Dendritic cell treated with granulocyte-macrophage colony-stimulating factor and Interleukin-4, amounts not matched to agents 40 ng/mL and 50 ng/mL, for 4 days (primary cell): ENCODE measurements at regions not wholly inside any gene's neighbourhood (a gene's known extent, or its start where the extent isn't known, plus 50 kb on each side); places are given as distances from the start of the nearest gene placed in this dataset.

ENCODE experiments used
- H3K27ac Mint-ChIP-seq: one replicate; pipeline ENCODE4 v1.8.0; 2022; ENCODE audit warnings: mild to moderate bottlenecking, mixed read lengths
- H3K27me3 Mint-ChIP-seq: one replicate; pipeline ENCODE4 v1.8.0; 2022; ENCODE audit warnings: mild to moderate bottlenecking, mixed read lengths
- H3K36me3 Mint-ChIP-seq: one replicate; pipeline ENCODE4 v1.8.0; 2022; ENCODE audit warnings: low read depth, mixed read lengths
- H3K4me1 Mint-ChIP-seq: one replicate; pipeline ENCODE4 v1.8.0; 2022; ENCODE audit warnings: low read depth, mixed read lengths
- H3K4me3 Mint-ChIP-seq: one replicate; pipeline ENCODE4 v1.8.0; 2022; ENCODE audit warnings: mild to moderate bottlenecking, moderate library complexity, mixed read lengths
- H3K9me3 Mint-ChIP-seq: one replicate; pipeline ENCODE4 v1.8.0; 2022; ENCODE audit warnings: mixed read lengths
- intact Hi-C: fragments of 100-400 bp; cut with micrococcal nuclease; formaldehyde crosslinking; loops from one replicate; pipeline ENCODE4 v1.15.0; 2022

DNA sequence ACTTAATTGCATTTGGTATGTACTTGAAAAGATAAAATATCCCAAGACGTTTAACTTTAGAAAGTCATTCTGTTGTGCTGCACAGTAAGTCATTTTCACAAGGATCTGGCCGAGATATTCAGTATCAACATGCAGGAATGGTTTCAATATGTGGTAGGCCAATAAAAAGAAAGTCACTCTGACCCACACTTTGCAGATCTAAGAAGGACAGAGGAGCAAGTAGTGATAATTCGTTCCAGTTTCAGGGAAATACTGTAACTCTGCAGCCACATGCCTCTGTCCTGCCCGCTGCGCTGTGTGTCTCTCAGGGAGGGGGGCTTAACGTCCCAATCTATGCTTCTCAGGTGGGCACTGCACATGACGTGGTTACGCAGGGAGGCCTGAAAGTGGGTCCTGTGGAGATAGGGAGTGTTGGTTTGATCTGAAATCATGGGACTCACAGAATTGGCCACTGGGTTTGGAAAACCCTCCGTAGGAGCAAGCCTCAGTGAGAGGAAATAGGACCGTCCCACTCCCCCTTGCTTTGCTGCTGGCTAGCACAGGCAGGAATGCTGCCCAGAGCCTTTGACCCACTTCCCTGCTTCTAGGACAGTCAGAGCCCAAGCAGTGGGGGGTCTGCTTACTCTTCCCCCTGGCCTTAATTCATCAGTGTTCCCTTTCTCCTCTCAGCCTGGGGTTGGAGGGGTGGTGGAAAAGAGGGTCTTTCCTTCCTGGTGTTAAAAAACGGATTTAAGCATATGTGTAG is 314.7 kb upstream of the SPRED2 start:
- no peaks in the 10 kb centered on the region for H3K27me3 Mint-ChIP-seq
- H3K4me3 Mint-ChIP-seq: no peak overlapping the region
- intact Hi-C loops: no loop called here
- H3K4me1 Mint-ChIP-seq: no peaks in the 10 kb centered on the region
- H3K36me3 Mint-ChIP-seq: no peaks in the 10 kb centered on the region
- H3K27ac Mint-ChIP-seq: no peak overlapping the region
- H3K9me3 Mint-ChIP-seq: peaks cover 12% of the 10 kb centered on the region

DNA sequence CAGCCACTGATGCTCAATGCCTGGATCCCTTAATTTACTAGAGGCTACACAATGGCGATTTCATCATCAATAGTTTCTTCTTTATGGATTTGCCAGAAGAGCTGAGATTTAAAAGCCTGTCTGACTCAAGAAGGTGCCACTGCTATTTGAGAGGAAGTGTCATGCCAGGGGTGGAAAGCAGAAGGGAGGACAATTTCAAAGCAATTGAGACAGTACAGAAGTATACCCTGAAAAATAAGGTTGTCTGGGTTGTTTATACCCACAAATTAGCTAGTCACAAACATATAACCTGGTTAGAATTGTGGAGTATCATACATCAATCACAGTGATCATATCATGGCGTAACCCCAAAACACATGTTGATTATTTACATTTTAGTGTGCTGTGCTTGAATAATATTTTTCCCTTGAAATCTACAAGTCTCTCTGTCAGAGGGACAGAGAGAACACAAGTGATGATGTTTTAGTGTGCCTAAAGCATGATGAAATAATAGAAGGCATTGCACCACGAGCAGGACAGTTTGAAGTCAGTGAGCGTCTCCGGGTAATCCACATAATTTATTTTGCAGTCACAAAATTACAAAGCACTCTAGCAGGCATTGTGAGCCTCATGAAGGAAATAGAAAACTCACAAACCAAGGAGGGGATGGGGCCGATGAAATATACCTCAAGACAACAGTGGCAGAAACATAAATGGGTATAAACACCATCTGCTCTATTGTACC is 312.2 kb upstream of the SPRED2 start:
- Mint-ChIP-seq H3K27me3 (no peaks in the 10 kb centered on the region), H3K36me3 (no peaks in the 10 kb centered on the region), H3K4me1 (no peaks in the 10 kb centered on the region), H3K27ac (no peak overlapping the region), H3K4me3 (no peak overlapping the region), H3K9me3 (peaks cover 12% of the 10 kb centered on the region)
- intact Hi-C loops: no loop called here

DNA sequence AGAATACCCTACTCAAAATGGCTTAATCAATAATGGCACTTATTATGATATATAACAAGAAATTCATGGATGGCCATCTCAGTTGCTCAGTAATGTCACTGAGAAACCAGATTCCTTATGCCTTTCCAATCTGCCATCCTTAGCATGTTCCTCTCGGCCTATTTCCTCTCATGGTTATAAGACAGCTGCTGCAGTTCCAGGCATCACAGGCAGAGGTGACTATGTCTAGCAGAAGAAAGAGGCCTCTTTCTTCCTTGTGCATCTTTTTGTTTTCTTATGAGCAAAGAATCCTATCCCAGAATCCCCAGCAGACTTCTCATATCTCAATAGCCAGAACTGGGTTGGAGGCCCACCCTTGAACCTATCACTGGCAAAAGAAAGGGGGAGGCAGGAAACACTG is 310.6 kb upstream of the SPRED2 start:
- Mint-ChIP-seq H3K4me3 (no peak overlapping the region), H3K36me3 (no peaks in the 10 kb centered on the region), H3K27ac (no peak overlapping the region), H3K9me3 (peaks cover 3% of the 10 kb centered on the region), H3K27me3 (no peaks in the 10 kb centered on the region), H3K4me1 (no peaks in the 10 kb centered on the region)
- intact Hi-C loops: no loop called here

DNA sequence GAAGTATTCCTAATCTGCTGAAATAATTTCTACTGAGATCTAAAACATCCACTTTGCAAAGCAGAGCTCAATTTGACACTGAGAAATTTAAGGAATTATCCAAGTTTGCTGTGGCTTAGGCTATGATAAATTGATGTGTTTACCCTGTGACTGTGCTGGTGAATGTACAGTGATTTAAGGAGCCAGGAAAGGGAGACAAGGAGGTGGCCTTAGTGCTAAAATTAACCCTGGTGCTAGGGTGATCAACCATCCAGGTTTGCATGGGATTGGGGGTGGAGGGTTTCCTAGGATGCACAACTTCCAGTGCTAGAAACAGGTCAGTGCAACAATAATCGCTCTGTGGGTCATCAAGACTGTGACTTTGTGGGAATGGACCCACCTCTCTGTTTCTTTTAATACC is 307.5 kb upstream of the SPRED2 start:
- intact Hi-C loops: no loop called here
- Mint-ChIP-seq H3K36me3 (no peaks in the 10 kb centered on the region), H3K4me3 (no peak overlapping the region), H3K27me3 (no peaks in the 10 kb centered on the region), H3K9me3 (no peaks in the 10 kb centered on the region), H3K4me1 (no peaks in the 10 kb centered on the region), H3K27ac (no peak overlapping the region)

DNA sequence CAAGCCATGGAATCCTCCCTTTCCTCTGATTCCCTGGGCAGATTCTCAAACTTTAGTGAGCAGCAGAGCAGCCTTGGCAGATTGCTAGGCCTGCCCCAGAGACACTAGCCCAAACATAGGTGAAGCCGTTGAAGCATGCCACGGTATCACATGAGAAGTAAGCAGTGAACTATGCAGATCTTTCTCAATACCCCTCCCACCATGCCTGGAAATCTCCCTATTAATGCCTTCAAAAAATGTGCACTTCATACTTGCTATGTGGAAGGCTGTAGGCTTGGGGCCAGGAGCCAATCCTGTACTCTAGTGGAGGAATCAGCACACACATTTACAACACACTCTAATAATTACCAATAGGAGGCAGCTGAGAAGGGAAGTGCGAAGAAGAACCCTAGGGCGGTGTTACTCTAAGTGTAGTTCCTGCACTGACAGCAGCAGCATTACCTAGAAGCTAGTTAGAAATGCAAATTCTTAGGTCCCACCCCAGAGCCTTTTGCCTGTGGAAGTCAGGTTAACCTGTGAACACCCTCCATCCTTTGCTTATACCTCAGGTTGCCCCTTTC is 305.1 kb upstream of the SPRED2 start:
- Mint-ChIP-seq H3K27ac (no peak overlapping the region), H3K4me1 (no peaks in the 10 kb centered on the region), H3K27me3 (no peaks in the 10 kb centered on the region), H3K9me3 (no peaks in the 10 kb centered on the region), H3K36me3 (no peaks in the 10 kb centered on the region), H3K4me3 (no peak overlapping the region)
- intact Hi-C loops: no loop called here

DNA sequence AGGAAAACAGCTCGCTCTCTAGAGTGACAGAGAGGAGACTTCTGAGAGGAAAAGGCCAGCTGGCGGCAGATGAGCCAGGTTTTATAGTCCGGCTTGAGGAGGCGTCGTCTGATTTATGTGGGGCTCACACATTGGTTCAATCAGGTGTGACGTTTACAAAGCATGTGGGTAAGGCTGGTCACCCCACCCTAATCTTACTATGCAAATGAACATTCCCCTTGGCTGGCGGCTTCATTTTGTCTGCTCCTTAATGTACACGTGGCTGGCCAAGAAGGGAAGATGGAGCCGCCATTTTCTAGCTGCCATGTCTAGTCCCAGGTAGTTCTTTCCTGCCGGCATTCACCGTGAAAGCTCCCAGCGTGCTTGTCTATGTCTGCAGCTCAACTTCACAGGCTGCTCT is 299.1 kb upstream of the SPRED2 start:
- H3K9me3 Mint-ChIP-seq: no peaks in the 10 kb centered on the region
- intact Hi-C loops: no loop called here
- H3K36me3 Mint-ChIP-seq: no peaks in the 10 kb centered on the region
- no peak overlapping the region for H3K4me3 Mint-ChIP-seq
- H3K27ac Mint-ChIP-seq: no peak overlapping the region
- H3K27me3 Mint-ChIP-seq: no peaks in the 10 kb centered on the region
- H3K4me1 Mint-ChIP-seq: peaks cover 7% of the 10 kb centered on the region

DNA sequence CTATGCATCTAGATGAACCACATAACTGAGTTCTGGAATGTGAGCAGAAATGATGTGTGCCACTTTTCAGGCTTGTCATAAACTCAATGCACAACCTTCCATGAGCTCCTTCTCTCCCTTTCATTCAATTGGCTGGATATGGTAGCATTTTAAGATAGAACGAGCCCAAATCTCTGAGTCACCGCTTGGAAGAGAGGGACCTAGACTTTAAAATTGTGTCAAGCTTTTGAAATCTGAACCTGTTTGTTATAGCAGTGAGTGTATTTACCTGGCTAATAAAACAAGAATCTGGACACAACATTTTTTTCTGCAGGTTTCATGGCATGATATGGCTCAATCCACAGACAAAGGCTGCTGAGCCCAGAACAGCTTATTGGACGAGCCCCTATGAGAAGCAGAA is 297.8 kb upstream of the SPRED2 start:
- Mint-ChIP-seq H3K4me3 (no peak overlapping the region), H3K27ac (no peak overlapping the region), H3K9me3 (no peaks in the 10 kb centered on the region), H3K4me1 (peaks cover 7% of the 10 kb centered on the region), H3K36me3 (no peaks in the 10 kb centered on the region), H3K27me3 (no peaks in the 10 kb centered on the region)
- intact Hi-C loops: no loop called here

DNA sequence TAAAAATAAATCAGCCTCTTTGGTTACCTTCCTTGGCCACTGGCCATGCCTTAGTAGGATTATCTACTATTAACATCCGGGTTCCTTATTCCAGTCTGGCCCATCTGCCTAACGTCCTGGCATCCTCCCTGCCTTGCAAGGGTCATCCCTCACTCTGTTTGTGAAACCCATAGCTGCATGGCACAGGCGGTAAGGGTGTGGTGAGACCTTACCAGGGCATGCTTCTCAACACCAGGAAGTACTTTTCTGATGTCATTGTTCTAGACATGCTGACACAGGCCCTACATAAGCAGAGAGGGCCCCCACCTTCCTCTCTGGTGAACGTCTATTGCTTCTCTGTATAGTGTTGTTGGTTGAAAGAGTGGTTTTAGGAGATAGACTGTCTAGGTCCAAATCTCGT is 296.8 kb upstream of the SPRED2 start:
- Mint-ChIP-seq H3K9me3 (no peaks in the 10 kb centered on the region), H3K27ac (no peak overlapping the region)
- intact Hi-C loops: no loop called here

DNA sequence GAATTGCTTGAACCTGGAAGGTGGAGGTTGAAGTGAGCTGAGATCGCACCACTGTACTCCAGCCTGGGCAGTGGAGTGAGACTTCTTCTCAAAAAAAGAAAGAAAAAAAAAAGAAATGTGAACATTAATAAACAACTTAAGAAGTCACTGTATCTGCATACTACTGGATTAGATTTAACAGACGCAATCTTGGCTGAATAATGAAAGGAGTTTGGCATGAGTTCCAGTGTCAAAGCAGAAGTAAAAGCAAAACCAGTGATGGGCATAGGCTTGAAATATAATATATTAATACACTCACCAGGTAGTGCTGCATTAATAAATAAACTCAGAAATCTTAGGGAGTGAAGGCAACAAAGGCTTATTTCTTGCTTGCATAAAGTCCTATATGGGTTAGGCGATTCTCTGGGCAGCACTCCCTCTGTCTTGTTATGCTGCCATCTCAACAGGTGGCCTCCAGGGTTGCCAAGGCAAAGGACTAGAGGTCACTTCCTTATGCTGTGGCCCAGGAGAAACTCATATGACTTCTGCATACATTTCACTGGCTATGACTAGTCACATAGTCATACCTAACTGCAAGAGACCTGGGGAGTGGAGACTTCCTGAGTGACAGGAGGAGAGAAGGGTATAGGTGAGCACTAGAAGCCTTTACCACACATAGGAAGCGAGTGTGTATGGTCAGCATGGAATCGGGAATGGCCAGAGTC is 296.2 kb upstream of the SPRED2 start:
- Mint-ChIP-seq H3K27me3 (no peaks in the 10 kb centered on the region), H3K36me3 (no peaks in the 10 kb centered on the region), H3K4me3 (no peak overlapping the region), H3K4me1 (peaks cover 7% of the 10 kb centered on the region), H3K27ac (no peak overlapping the region), H3K9me3 (no peaks in the 10 kb centered on the region)
- intact Hi-C loops: no loop called here

More for the DNA sequence above, 296.8 kb upstream of the SPRED2 start:
- no peak overlapping the region for H3K4me3 Mint-ChIP-seq
- H3K4me1 Mint-ChIP-seq: peaks cover 7% of the 10 kb centered on the region
- no peaks in the 10 kb centered on the region for H3K27me3 Mint-ChIP-seq
- H3K36me3 Mint-ChIP-seq: no peaks in the 10 kb centered on the region

DNA sequence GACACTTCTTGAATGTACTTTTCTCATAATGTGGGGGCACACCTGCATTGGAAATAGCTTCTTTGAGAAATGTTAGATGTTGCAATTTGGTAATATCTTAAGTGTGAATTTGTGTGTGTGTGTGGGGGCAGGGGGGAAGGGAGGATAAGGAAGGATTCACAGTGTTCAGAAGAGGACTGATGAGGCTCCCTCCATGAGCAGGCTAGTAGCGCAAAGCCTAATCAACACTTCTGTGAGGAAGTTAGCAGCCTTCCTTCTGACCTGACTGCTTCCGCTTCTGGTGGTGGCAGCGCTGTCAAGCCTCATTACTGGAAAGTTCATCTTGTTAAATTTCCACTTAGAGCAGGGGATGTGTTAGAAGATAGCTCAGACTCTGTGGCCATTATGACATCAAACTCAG is 295.4 kb upstream of the SPRED2 start:
- H3K4me1 Mint-ChIP-seq: peaks cover 7% of the 10 kb centered on the region
- intact Hi-C loops: no loop called here
- no peaks in the 10 kb centered on the region for H3K27me3 Mint-ChIP-seq
- H3K4me3 Mint-ChIP-seq: no peak overlapping the region
- H3K27ac Mint-ChIP-seq: no peak overlapping the region
- H3K36me3 Mint-ChIP-seq: no peaks in the 10 kb centered on the region
- H3K9me3 Mint-ChIP-seq: no peaks in the 10 kb centered on the region

DNA sequence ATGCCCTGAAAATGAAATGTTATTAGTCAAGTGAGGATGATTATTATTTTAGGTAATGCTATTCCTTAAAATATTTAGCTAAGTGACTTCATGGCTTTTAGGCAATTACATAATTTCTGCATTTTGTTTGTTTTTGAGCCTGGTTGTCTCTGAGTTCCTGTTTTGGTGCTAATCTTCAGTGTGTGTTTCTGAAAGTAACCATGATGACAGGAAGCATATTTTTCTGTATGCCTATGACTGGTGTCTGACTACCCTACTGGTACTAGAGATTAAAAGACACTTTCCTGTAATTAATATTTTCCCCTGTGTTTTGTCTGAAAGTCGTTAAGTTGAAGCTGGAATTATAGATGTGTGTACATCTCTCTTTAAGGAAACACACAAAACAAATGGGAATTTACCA is 295.0 kb upstream of the SPRED2 start:
- Mint-ChIP-seq H3K9me3 (no peaks in the 10 kb centered on the region), H3K36me3 (no peaks in the 10 kb centered on the region), H3K27me3 (no peaks in the 10 kb centered on the region), H3K27ac (no peak overlapping the region), H3K4me3 (no peak overlapping the region), H3K4me1 (peaks cover 7% of the 10 kb centered on the region)
- intact Hi-C loops: no loop called here

DNA sequence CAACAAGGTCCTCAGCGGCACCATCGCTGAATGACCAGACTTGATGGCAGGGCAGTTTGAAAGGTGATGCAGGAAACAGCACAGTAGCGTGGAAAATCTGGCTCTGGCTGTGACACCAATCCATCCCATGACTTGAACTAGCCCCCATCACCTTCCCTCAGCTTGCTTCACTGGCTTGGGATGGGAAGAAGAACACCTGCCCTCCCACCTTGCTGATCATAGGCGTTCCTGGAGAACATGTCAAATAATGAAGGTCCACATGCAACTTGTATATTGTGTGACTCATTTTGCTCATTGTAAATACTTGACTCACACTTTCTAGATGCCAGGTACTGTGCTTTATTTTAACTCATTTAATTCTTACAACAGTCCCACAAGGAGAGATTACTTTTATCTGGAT is 292.4 kb upstream of the SPRED2 start:
- Mint-ChIP-seq H3K27me3 (no peaks in the 10 kb centered on the region), H3K4me3 (no peak overlapping the region), H3K36me3 (no peaks in the 10 kb centered on the region), H3K27ac (no peak overlapping the region), H3K9me3 (no peaks in the 10 kb centered on the region), H3K4me1 (peaks cover 7% of the 10 kb centered on the region)
- intact Hi-C loops: no loop called here

DNA sequence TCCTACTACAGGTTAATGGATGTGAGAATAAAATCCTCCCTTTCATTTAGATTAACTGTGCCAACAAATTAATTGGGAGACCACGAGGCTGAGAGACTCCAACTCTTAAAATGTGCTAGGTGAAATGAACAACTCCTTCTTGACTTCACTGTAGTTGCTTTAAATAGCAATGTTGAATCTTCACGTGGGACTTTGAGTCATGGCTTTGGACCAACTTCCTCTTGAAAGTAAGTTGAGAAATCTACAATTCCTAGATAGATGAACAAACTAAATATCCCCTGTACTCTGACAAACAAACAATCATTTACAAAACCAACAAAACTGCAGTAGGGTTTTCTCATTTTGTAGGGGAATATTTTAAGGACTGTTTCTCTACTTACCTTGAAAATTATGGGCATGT is 291.9 kb upstream of the SPRED2 start:
- peaks cover 7% of the 10 kb centered on the region for H3K4me1 Mint-ChIP-seq

More for the DNA sequence above, 291.9 kb upstream of the SPRED2 start:
- Mint-ChIP-seq H3K9me3 (no peaks in the 10 kb centered on the region), H3K36me3 (no peaks in the 10 kb centered on the region), H3K27ac (no peak overlapping the region), H3K27me3 (no peaks in the 10 kb centered on the region), H3K4me3 (no peak overlapping the region)
- intact Hi-C loops: no loop called here
